CD4-positive, alpha-beta T cell treated with Interleukin-21 for 1 hour (primary cell): ENCODE measurements at regions not wholly inside any gene's neighbourhood (a gene's known extent, or its start where the extent isn't known, plus 50 kb on each side); places are given as distances from the start of the nearest gene placed in this dataset.
A peak's percentile ranks its signal among the peaks of the same experiment; 100 is the strongest.
"Not testable (repeated sequence)": the region's sequence is repeated elsewhere in the genome, so short reads cannot be mapped to it uniquely, and the experiment has no call there.

Source experiments
- DNase-seq: peaks from one replicate; pipeline ENCODE4 v3.0.0-alpha.2; 2020

- no peak for DNase-seq
Observed at GRCh38 chr3:170814822-170815221, 55.2 kb downstream of the RPL22L1 start.

DNA sequence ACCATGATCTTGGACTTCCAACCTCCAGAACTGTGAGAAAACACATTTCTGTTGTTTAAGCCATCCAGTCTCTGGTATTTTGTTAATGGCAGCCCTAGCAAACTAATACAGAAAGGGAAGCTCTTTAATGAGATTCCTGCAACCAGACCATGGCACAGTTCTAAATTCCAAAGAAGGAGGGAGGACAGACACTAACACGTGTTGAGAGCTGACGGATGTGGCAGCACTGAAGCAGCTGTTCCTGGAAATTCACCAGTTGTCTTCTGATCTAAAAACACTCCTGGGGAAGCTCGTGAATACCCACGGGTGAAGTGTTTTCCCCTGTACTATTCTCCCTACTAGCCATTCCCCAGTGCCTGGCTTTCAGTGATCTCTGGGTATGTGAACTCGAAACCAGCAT, 56.7 kb downstream of the RPL22L1 start:
- DNase-seq = no peak

DNA sequence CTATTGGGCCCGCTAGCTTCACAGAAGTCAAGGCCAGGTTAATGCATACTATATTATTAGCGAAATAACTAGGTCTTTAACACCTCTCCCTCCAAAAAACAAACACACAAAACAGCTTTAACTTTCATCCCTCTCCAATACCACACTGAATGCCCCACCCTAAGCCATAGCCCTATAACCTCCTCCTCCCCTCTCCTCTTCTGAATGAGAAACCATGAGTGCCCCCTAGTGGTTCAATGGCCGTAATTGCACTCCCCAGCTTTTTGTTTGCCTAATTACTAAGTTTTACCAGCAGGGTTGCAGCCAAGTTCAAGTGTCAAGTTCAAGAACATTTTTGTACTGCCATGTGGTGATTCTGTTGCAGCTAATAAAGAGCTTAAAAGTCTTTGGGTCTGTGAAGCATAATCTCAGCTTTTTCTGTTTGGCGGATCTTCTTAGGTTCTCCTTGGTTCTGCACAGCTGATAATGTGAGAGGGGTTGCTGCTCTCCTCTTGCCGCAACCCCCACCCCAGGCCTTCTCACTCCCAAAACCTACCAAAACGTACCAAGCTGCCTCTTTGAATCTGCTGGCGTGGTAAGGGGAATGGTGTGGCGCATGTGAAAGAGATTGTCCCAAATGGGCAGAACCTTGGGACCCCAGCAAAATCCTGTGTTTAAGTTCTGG, 57.9 kb downstream of the RPL22L1 start:
- DNase-seq = peak; percentile 77

DNA sequence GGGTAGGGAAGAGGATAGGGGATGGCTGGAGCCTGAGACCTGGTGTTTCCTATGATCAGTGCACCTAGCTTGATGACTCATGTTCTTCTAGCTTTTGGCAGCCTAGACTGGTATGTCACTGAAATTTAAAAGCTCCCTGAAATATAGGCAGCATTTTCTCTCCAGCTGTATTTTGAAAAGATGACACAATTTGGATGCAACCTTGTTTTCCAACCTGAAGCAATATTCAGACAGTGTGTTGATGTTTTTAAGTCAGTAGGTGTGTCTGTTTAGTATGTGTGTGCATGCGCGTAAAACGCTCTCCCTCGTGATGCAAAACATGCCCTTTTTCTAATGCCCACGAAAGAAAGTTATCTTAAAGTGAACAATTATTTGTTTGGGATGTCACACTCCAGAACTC, 58.5 kb downstream of the RPL22L1 start:
- no peak for DNase-seq

GRCh38 chr3:170809975-170810357, 60.0 kb downstream of the RPL22L1 start:
- DNase-seq = no peak

DNA sequence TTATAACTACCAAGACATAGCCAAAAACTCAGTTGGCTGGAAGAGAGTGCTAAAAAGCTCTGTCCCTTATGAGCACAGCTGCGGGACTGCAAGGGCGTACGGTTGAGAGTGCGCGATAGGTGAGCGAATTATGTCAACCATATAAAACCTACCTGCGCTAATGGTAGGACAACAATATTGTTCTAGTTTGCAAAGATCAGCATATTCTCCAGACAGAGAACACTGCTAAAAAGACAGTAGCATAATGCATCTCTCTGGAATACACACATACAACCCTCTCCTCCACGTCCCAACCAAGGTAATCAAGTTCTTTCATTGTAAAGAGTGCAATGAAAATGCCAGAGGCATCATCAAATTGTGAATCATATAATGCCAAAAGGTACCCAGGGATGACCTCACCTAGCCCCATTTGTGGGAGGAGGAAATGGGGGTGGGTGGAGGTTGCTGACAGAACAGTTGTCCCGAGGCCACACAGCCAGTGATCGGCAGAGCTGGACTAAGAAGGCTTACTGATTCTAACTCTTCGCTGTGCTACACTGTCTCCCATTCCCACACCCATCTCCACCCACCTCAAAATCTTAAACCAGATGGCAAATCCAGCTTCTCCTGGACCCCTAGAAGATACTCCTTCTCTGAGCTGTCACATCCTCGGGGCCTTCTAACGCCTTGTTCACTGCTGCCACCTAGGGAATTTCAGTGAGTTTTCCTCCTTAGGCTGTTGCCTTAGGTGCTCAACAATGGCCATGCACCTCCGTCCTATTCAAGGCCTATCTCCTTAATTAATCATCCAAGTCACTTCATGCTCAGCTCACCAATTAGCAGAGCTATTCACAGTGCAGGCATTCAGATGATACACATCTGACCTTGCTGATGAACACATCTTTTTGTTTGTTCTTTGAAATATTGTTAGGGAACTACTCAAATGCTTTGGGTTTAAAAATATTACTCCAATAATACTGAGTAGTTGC, 60.7 kb downstream of the RPL22L1 start:
- DNase-seq = peak; percentile 6

DNA sequence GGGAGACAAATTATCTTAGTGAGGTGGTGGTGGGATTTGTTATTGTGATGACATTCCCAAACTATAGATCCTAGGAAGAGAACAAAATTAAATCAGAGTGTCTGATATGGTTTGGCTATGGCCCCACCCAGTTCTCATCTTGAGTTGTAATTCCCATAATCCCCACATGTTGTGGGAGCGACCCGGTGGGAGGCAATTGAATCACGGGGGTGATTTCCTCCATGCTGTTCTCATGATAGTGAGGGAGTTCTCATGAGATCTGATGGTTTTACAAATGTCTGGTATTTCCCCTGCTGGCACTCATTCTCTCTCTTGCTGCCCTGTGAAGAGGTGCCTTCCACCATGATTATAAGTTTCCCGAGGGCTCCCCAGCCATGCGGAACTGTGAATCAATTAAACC, 62.0 kb downstream of the RPL22L1 start:
- no peak for DNase-seq

- DNase-seq = no peak
Observed at GRCh38 chr3:170806676-170807075, 63.3 kb downstream of the RPL22L1 start.

DNA sequence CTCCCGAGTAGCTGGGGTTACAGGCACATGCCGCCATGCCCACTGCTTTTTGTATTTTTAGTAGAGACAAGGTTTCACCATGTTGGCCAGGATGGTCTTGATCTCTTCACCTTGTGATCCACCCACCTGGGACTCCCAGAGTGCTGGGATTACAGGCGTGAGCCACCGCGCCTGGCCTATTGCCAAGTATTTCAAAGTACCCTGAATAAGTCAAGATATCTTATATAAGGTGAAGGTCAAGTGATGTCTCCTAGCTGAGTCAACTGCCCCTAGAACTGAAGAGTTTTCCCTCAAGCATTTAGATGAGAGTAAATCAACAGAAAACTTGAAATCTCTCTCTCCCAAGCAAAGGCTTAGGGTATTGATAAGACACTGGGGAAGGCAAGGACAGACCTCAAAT, 63.9 kb downstream of the RPL22L1 start:
- DNase-seq = no peak

DNA sequence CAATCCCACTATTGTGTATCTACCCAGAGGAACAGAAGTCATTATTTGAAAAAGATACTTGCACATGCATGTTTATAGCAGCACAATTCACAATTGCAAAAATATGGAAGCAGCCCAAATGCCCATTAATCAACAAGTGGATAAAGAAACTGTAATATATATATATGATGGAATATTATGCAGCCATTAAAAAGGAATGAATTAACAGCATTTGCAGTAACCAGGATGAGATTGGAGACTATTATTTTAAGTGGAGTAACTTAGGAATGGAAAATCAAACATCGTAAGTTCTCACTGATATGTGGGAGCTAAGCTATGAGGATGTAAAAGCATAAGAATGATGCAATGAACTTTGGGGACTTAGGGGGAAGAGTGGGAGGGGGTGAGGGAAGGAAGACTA, 64.7 kb downstream of the RPL22L1 start:
- not testable (repeated sequence) for DNase-seq

- DNase-seq = not testable (repeated sequence)
Observed at GRCh38 chr3:170804634-170805033, 65.4 kb downstream of the RPL22L1 start.

DNA sequence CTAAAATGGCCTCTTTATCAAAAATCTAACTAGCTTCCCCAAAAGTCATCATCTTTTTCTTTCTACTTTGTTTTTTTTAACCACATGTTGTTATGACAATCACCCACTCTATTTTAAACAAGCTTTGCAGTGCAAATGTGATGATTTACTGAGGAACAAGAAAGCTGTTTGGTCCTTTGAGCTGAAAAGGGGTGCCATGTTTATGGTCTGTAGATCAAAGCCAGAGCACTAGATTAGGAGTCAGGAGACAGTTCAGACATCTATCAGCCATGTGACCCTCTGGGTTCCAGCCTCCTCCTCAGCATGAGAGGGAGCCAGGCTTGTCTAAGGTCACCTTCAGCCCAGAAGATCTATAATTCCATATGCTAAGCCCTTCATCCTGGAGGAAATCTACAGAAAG, 65.9 kb downstream of the RPL22L1 start:
- DNase-seq = no peak

DNA sequence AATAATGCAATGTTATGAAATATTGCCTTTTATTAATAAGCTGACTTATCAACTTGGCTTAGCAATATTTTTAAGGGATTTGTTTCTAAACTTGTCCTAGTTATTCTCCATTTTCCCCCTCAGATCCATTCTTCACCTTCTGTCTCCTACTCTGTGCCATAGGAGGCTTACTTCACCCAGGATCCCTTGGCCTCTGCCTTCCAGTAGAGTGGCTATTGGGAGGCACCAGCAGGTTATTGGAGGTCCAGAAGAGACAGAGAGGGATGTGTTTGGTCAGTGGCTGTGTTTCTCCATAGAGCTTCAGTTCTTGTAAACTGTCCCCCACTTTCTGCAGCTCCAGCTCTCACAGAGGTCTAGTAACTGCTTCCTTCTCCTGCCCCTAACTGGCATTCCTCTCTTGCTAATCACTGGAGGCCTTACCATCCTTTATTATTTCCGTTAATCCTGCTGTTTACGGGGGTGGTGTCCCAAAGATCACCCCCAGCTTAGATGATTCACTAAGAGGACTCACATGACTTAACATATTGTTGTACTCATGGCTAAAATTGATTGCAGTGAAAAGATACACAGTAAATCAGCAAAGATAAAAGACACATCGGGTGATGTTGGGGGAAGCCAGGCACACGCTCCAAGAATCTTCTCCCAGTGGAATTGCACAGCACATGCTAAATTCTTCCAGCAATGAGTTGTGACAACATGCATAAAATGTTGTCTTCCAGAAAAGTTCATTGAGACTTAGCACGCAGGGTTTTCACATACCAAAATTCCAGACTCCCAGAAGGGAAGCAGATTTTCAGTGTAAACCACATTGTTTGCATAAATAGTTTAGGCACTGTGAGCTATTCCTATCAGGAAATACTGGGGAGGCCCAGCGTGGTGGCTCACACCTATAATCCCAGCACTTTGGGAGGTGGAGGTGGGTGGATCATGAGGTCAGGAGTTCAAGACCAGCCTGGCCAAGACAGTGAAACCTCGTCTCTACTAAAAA, 67.5 kb downstream of the RPL22L1 start:
- DNase-seq = no peak

DNA sequence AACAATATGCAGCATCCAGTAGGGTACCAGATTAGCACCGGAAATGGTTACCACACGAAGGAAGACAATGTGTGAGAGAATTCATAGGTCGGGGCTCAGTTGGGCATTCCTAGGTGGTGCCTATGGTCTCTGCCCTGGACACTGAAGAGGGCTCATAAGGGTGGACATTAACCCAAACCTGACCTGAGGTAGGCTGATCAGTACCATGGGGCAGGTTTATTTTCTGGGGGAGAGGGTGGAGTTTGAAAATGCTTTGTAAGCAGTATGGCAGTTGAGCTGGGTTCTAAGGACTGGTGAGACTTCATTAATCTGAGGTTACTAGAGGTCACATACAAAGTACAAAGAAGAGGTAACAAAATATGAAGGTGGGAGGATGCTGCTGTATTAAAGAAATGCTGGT, 68.4 kb downstream of the RPL22L1 start:
- no peak for DNase-seq

- DNase-seq = not testable (repeated sequence)
Observed at GRCh38 chr3:170800275-170800674, 69.7 kb downstream of the RPL22L1 start.

DNA sequence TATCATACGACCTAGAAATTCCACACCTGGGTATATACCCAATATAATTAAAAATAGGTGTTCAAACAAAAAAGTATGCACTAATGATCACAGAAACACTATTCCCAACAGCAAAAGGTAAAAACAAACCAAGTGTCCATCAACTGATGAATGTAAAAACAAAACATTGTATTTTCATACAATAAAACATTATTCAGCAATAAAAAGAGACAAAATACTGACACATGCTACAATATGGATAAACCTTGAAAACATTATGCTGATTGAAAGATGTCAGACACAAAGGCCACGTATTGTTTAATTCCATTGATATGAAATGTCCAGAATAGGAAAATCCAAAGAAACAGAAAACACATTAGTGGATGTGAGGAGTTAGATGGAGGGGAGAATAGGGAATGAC, 71.0 kb downstream of the RPL22L1 start:
- no peak for DNase-seq

GRCh38 chr3:170797685-170798084, 72.3 kb downstream of the RPL22L1 start:
- DNase-seq = no peak

- DNase-seq = no peak
Observed at GRCh38 chr3:170792471-170792870, 77.5 kb downstream of the RPL22L1 start.

- no peak for DNase-seq
Observed at GRCh38 chr3:170790647-170791046, 79.3 kb downstream of the RPL22L1 start.

DNA sequence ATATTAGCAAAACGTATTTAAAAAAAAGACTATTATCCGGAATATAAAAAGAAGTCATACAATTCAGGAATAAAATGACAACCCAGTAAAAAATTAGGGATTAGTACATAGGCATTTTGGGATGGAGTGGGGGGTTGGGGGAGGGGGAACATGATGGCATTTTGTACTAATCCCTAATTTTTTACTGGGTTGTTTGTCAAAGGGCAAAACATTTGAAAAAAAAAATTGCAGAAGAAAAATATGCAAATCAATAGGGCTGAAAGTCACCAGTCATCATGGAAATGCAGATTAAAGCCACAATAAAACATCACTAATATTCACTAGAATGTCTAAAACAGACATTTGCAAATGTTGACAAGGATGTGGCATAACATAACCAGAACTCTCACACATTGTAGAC, 82.5 kb downstream of the RPL22L1 start:
- no peak for DNase-seq

- no peak for DNase-seq
Observed at GRCh38 chr3:170785454-170785853, 84.5 kb downstream of the RPL22L1 start.

DNA sequence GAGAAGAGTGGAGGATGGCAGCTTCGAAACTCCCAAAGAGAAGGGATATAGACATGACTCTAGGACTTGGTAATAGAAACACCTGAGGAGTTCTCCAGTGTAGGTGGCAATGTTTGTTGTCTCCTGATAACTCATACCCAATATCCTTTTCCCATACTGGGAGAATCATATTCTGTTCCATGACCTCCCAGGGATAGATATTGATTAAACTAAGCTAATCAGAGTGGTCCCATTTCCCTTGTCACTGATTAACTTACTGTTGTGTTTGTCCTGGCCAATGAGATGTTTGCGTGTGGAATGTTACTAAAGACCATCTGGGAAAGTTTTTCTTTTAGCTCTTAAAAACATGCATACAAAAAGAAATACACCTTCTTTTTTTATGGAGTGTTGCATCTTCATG, 85.6 kb downstream of the RPL22L1 start:
- no peak for DNase-seq

DNA sequence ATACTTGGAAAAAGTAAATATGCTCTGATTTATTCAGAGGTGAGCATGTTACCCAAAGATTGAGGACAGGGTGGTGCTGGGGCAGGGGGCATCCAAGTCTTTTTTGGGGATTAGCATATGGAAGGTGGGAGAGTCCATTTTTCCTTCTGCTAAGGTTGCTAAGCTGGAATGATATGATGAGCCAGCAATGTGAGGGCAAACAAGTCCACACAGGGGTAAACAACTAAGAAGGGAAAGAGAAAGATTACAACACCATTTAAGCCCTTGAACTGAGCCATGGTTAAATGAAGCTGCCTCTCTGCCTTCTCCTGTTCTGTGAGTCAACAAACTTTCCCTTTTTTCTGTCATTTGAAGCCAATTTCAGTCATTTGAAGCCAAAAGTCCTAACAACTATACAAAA, 89.0 kb downstream of the RPL22L1 start:
- no peak for DNase-seq
